ENCODE measurements at regions not wholly inside any gene's neighbourhood (a gene's known extent, or its start where the extent isn't known, plus 50 kb on each side); places are given as distances from the start of the nearest gene placed in this dataset.

- H2AFZ ChIP-seq (ENCODE audit: low read length) = no peak overlapping the region
- no TSS peak for BruUV-seq (replicated peaks)
- TF ChIP-seq CTCF (conservative IDR thresholded peaks at IDR 0.05; ENCODE audit: low read length) = no peak
- TF ChIP-seq EZH2phosphoT487 (IDR thresholded peaks at IDR 0.05; ENCODE audit: borderline replicate concordance, low read depth, low read length) = no peak
- no peaks in the 10 kb centered on the region for H4K20me1 ChIP-seq (ENCODE audit: insufficient read depth, low read length)
- DNase-seq (ENCODE audit: low spot score) = no peak
- intact Hi-C loops (cut with micrococcal nuclease; ENCODE audit: unreplicated experiment) = no loop called here
- H3K4me3 ChIP-seq (ENCODE audit: low read depth, low read length, poor library complexity, severe bottlenecking) = no peak overlapping the region
- no peaks in the 10 kb centered on the region for H3K4me1 ChIP-seq (ENCODE audit: insufficient read depth, low read length, poor library complexity, severe bottlenecking)
- CTCF ChIA-PET (ENCODE audit: unreplicated experiment) = no interaction called here
- H3K36me3 ChIP-seq (ENCODE audit: insufficient read depth, low read length) = no peaks in the 10 kb centered on the region
- no peak overlapping the region for H3K4me2 ChIP-seq (ENCODE audit: low read length)
- H3K9me2 ChIP-seq (ENCODE audit: insufficient read depth, low read length) = peaks cover 4% of the 10 kb centered on the region; the same call in 1 of the 2 replicates
- no peaks in the 10 kb centered on the region for H3K9me3 ChIP-seq (ENCODE audit: low read length)
- no peaks in the 10 kb centered on the region for H3K79me2 ChIP-seq (ENCODE audit: insufficient read depth, low read depth, low read length)
- POLR2A ChIA-PET = interaction anchor here (0.6 to 0.8 kb wide), 2 partner anchors 11 kb away, joined by 3 to 9 read pairs; no protein-coding TSS in a partner anchor
- H3K27ac ChIP-seq (ENCODE audit: low read depth, low read length, poor library complexity, severe bottlenecking) = no peak overlapping the region
These were observed 350.5 kb upstream of the COL8A1 start for GRCh38 chr3:99287876-99288275.

GRCh38 chr3:99286266-99286845 lies 352.0 kb upstream of the COL8A1 start:
- Histone ChIP-seq H2AFZ (ENCODE audit: low read length) (no peak overlapping the region), H3K27ac (ENCODE audit: low read depth, low read length, poor library complexity, severe bottlenecking) (no peak overlapping the region), H4K20me1 (ENCODE audit: insufficient read depth, low read length) (no peaks in the 10 kb centered on the region), H3K4me1 (ENCODE audit: insufficient read depth, low read length, poor library complexity, severe bottlenecking) (no peaks in the 10 kb centered on the region), H3K4me2 (ENCODE audit: low read length) (no peak overlapping the region), H3K9me3 (ENCODE audit: low read length) (no peaks in the 10 kb centered on the region), H3K79me2 (ENCODE audit: insufficient read depth, low read depth, low read length) (no peaks in the 10 kb centered on the region), H3K4me3 (ENCODE audit: low read depth, low read length, poor library complexity, severe bottlenecking) (no peak overlapping the region), H3K9me2 (ENCODE audit: insufficient read depth, low read length) (peaks cover 4% of the 10 kb centered on the region; the same call in 1 of the 2 replicates), H3K36me3 (ENCODE audit: insufficient read depth, low read length) (no peaks in the 10 kb centered on the region)
- CTCF ChIA-PET (ENCODE audit: unreplicated experiment) = no interaction called here
- BruUV-seq (replicated peaks) = no TSS peak
- POLR2A ChIA-PET = interaction anchor here (0.6 kb wide), 1 partner anchor 182 kb away, joined by 4 read pairs; no protein-coding TSS in a partner anchor
- no peak for DNase-seq (ENCODE audit: low spot score)
- intact Hi-C loops (cut with micrococcal nuclease; ENCODE audit: unreplicated experiment) = no loop called here
- TF ChIP-seq CTCF (conservative IDR thresholded peaks at IDR 0.05; ENCODE audit: low read length) (no peak), EZH2phosphoT487 (IDR thresholded peaks at IDR 0.05; ENCODE audit: borderline replicate concordance, low read depth, low read length) (no peak)

GRCh38 chr3:99269606-99270351 lies 368.3 kb upstream of the DCBLD2 start:
- H3K36me3 ChIP-seq (ENCODE audit: insufficient read depth, low read length) = no peaks in the 10 kb centered on the region
- no TSS peak for BruUV-seq (replicated peaks)
- H3K4me3 ChIP-seq (ENCODE audit: low read depth, low read length, poor library complexity, severe bottlenecking) = no peak overlapping the region
- no peaks in the 10 kb centered on the region for H4K20me1 ChIP-seq (ENCODE audit: insufficient read depth, low read length)
- TF ChIP-seq EZH2phosphoT487 (IDR thresholded peaks at IDR 0.05; ENCODE audit: borderline replicate concordance, low read depth, low read length) = no peak
- no peak for TF ChIP-seq CTCF (conservative IDR thresholded peaks at IDR 0.05; ENCODE audit: low read length)
- intact Hi-C loops (cut with micrococcal nuclease; ENCODE audit: unreplicated experiment) = loop anchor here (10.0 kb wide), 1 partner anchor 745 kb away; no protein-coding TSS in a partner anchor
- POLR2A ChIA-PET = no interaction called here
- no peaks in the 10 kb centered on the region for H3K4me1 ChIP-seq (ENCODE audit: insufficient read depth, low read length, poor library complexity, severe bottlenecking)
- H3K9me3 ChIP-seq (ENCODE audit: low read length) = no peaks in the 10 kb centered on the region
- no peak overlapping the region for H3K4me2 ChIP-seq (ENCODE audit: low read length)
- H3K27ac ChIP-seq (ENCODE audit: low read depth, low read length, poor library complexity, severe bottlenecking) = no peak overlapping the region
- DNase-seq (ENCODE audit: low spot score) = no peak
- no peaks in the 10 kb centered on the region for H3K79me2 ChIP-seq (ENCODE audit: insufficient read depth, low read depth, low read length)
- H2AFZ ChIP-seq (ENCODE audit: low read length) = no peak overlapping the region
- CTCF ChIA-PET (ENCODE audit: unreplicated experiment) = no interaction called here
- no peaks in the 10 kb centered on the region for H3K9me2 ChIP-seq (ENCODE audit: insufficient read depth, low read length)
